HG03196 (cell line): ENCODE measurements at regions not wholly inside any gene's neighbourhood (a gene's known extent, or its start where the extent isn't known, plus 50 kb on each side); places are given as distances from the start of the nearest gene placed in this dataset.
"Not testable (repeated sequence)": the region's sequence is repeated elsewhere in the genome, so short reads cannot be mapped to it uniquely, and the experiment has no call there.

Source experiments
- ATAC-seq: cut with Tn5 transposase; IDR thresholded peaks from one replicate; pipeline ENCODE4 v1.9.1; 2021; ENCODE audit not compliant: unreplicated experiment

DNA sequence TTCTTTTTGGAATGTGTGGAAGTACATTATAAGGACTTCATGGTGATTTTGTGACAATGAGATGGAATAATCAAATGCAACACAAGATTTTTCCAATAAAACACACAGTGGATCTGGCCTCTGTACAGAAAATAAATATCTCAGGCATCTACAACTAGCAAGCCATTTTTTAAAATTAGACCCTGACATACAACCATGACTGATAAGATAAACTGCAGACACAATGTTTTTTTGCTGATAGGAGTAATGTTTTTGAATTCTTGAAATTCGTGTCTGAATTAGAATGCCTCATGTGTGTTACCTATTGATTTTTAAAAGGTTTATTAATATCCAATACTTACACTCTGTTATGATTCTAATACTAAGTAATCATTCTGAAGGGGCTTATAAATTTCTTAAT, 328.1 kb downstream of the HGF start:
- ATAC-seq: no peak

GRCh38 chr7:81439591-81439990, 330.3 kb downstream of the HGF start:
- no peak for ATAC-seq

GRCh38 chr7:81437160-81437559, 332.7 kb downstream of the HGF start:
- not testable (repeated sequence) for ATAC-seq

GRCh38 chr7:81433692-81434331, 336.0 kb downstream of the HGF start:
- no peak for ATAC-seq

DNA sequence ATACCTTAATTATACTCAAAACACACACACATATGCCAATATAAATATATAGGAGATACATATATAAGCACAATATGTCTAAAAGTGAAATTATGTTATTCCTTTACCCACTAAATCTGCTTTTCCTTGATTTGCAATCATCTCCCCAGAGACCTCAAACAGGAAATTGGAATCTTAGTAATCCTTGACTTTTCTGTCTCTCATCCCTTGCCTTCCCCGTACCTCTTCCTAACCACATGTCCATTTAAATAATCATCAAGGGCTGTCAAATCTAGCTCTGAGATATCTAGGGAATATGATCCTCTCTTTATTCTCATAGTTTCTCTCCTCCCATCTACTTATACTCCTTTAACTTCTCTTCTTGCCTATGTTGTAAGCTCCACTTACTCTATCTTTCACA, 336.6 kb downstream of the HGF start:
- no peak for ATAC-seq

- no peak for ATAC-seq
Observed at GRCh38 chr7:81430761-81431160, 339.1 kb downstream of the HGF start.

- ATAC-seq: no peak
Observed at GRCh38 chr7:81430150-81430549, 339.7 kb downstream of the HGF start.

DNA sequence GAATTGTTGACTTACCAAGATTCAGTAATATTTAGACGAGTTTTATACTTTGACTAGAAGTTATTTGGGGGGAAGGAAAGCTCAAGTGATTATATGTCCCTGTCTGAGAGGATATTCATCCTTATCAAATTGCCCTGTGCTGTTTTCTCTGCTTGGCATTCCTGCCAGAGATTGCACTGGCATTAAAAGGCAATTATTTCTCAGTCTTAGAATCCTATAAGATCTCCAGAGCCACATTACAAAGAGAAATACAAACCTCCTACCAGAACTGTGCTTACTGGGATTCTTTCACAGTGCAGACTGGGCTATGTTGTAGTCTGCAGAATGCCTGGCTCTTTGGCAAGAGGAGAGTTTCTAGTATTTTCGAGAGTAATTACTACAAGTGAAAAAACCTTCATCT, 342.4 kb downstream of the HGF start:
- no peak for ATAC-seq

DNA sequence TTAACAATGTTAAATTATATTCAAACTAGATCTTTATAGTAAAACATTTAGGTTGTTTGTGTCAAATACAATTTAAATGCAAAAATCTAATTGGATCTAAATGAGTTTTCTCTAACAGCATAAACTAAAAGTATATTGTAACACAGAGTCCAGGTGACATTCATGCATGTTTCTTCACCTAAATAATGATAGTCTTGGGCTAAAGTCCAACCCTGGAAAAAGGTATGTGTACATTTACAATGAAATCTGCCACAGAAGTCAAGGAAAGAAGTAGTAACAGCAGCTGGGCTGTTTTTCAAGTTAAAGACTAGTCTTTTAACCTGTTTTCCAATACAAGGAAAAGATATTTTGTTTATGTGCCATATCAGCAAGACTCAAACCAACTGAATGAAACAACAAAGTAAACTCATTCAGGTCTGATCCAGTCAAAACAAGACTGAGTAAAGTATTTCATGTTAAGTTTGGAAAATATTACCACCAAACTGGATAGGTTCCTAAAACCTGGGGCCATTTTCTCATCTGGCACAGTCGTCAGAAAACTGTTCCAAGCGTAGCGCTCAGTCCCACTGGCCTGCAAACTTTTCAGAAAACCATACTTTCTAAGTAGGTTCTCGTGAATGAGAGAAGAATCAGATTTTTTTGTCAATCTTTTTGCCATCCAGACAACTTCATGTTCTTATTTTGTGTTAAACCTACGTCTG, 349.2 kb downstream of the HGF start:
- no peak for ATAC-seq

- ATAC-seq: no peak
Observed at GRCh38 chr7:81419731-81420130, 350.1 kb downstream of the HGF start.

- ATAC-seq: no peak
Observed at GRCh38 chr7:81416659-81417058, 353.2 kb downstream of the HGF start.

DNA sequence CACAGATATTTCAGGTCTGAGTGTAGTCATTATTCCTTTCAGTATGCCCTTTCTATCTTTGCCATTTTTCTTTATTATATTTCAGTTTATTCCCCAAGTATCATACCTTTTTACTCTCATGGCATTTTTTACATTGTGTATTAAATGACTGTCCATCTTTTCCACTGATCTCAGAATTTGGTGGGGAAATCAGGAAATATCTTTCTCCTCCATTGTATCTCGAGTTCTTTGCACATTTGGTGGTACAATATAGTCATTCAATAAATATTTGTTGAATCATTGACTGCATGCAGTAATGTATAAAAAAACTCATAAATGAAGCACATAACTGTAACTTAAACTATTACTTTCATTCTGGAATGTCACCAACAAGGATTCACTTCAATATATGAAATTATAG, 354.7 kb downstream of the HGF start:
- no peak for ATAC-seq

- no peak for ATAC-seq
Observed at GRCh38 chr7:81414411-81414810, 355.4 kb downstream of the HGF start.

DNA sequence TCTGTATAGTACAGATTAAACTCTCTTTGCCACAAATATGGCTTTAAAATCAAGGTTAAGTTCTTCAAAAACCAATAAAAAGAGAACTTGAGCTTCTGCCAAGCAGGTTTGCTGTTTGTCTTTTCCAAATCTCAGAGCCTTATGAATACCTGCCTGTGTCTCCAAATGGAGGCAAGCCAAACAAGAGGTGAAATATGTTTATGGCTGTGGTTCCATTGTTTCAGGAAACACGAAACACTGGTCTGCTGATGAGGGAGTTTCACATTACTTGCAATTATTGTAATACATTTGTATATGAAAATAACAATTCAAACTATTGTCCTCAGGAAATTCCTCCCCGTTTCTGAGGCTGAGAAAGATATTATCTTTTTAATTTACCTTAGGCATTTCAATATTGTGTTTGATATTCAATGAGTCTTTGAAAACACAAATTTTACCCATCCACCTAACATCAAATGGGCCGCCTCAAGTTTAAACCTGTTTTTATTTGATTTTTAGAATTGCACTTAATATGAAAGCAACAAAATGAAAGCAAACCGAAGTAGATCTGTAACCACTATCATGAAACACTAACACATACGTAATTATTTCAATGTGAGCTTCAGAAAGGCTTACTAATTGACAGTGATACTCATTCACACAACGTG, 359.3 kb downstream of the HGF start:
- no peak for ATAC-seq

DNA sequence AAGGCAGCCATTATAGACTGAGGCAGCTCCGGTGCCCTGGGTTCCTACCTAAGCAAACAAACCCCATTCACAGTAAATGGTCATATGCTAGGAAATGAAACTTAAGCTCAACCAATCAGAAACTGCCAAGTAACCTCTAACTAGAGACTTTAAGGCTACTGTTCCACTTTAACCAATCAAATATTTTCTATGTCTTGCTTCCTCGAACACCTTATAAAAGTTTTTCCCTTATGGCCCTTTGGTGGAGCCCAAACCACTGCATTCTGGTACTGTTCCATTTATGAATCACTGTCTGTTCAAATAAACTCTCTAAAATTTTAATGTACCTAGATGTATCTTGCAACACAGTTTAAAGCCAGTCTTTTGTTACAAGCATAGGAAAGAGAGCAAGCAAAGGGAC, 361.1 kb downstream of the HGF start:
- no peak for ATAC-seq

DNA sequence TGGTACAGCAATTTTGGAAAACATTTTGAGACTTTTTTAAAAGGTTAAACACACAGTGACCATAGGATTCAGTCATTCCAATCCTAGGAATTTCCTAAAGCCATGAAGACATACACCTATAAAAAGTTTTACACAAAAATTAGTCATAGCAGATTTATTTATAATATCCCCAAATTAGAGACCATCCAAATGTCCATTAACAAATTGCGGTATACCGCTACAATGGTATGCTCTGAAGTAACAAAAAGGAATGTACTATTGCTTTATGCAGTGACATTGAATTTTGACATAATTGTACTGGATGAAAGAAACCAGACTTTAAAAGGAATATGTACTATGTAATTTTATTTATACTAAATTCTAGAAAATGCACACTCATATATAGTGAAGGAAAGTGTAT, 362.8 kb downstream of the HGF start:
- ATAC-seq: no peak

DNA sequence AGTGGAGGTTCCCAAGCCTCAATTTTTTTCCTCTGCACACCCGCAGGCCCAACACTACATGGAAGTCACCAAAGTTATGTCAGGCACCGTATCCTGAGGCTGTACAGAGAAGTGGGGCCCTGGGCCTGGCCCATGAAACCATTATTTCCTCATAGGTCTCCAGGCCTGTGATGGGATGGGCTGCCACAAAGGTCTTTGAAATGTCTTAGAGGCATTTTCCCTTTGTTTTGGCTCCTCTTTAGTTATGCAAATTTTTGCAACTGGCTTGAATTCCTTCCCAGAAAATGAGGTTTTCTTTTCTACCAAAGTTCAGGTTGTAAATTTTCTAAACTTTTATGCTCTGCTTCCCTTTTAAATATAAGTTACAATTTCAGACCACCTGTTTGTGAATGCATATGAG, 365.2 kb downstream of the HGF start:
- no peak for ATAC-seq

GRCh38 chr7:81402227-81402626, 367.6 kb downstream of the HGF start:
- no peak for ATAC-seq

DNA sequence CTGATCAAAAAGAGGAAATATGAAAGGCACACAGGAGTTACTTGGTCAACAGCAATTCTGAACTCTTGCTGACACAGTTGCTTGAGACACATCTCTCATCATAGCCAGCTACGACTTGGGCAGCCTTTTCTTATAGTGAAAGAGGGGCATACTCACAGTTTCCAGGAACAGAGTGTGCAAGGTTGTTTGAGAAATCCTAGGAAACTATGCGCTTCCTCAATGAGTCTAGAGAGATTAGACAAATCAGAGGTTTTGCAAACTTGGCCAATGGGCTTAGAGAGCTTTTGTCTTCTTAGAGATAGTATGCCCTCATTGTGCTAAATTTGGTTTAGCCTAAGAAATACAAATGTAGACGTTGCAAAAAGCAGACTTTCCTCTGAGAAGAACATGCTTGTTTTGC, 370.4 kb downstream of the HGF start:
- no peak for ATAC-seq

DNA sequence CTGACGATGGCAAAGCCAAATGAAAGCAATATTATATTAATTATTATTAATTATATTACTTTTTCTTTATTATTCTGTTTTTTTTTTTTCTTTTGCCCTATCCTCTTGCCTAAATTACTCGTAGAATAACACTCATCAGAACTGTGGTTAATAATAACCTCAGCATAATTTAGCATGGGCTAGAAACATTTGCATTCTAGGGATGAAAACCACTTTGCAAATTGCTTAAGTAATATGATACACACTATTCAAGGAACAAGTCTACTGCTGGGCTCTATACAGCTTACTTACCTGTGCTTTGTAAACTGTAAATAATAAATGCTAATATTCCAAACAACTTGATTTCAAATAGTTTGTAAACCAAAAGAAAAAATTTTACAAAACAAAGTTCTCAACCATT, 375.8 kb downstream of the HGF start:
- ATAC-seq: no peak

DNA sequence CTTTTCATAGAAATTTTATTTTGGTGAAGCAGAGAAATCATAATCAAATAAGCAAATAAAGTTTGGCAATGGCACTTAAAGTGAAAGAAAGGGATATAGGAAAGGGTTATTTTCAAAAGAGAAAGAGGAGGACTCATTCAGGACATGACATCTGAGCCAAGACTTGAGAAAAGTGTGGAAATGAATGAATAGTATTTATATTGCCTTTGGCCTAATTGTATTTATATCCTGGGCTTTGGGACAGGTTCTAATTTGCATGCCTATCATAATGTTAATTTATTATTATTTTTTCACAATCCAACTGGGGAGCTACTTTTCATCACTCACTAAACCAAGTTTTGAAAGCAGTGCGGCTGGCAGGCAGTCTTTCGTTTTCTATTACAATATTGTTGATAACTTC, 376.8 kb downstream of the HGF start:
- ATAC-seq: no peak

DNA sequence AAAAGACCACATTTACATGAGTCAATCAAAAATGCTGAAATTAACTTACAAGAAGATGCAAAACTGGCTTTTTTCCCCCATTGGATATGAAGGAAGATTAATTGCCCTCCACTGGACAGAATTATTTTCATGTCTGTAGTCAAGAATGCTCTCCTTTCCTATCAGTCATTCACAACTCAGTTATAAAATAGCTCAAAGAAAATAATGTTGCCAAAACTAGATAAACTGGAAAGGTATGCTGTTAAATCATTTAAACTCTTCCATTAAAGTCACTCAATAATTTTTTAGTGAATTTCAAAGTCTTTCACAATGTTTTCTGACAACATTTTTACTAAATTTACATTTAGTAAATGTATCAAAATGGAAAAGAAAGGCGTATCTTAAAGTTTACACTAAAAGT, 384.5 kb downstream of the HGF start:
- ATAC-seq: no peak

DNA sequence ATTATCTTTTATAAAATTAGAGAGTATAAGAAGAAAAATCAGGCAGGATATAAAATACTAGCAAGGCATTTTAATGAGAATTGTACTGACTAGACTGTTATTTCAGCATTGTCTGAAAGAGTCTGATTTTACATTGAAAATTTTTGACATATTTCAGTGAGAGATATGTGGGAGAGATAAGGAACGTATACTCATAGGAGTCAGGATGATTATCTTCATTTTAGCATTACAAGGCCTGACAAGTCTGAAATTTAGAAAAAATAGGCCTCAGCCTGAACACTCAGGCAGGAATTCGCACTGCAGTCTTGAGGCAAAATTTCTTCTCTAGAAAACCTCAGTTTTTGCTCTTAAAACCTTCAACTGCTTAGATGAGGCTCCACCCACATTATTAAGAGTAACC, 386.0 kb downstream of the HGF start:
- no peak for ATAC-seq
